ENCODE measurements at regions not wholly inside any gene's neighbourhood (a gene's known extent, or its start where the extent isn't known, plus 50 kb on each side); places are given as distances from the start of the nearest gene placed in this dataset.

DNA sequence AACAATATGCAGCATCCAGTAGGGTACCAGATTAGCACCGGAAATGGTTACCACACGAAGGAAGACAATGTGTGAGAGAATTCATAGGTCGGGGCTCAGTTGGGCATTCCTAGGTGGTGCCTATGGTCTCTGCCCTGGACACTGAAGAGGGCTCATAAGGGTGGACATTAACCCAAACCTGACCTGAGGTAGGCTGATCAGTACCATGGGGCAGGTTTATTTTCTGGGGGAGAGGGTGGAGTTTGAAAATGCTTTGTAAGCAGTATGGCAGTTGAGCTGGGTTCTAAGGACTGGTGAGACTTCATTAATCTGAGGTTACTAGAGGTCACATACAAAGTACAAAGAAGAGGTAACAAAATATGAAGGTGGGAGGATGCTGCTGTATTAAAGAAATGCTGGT, 68.4 kb downstream of the RPL22L1 start (continued):
- TF ChIP-seq, protein P1, sequence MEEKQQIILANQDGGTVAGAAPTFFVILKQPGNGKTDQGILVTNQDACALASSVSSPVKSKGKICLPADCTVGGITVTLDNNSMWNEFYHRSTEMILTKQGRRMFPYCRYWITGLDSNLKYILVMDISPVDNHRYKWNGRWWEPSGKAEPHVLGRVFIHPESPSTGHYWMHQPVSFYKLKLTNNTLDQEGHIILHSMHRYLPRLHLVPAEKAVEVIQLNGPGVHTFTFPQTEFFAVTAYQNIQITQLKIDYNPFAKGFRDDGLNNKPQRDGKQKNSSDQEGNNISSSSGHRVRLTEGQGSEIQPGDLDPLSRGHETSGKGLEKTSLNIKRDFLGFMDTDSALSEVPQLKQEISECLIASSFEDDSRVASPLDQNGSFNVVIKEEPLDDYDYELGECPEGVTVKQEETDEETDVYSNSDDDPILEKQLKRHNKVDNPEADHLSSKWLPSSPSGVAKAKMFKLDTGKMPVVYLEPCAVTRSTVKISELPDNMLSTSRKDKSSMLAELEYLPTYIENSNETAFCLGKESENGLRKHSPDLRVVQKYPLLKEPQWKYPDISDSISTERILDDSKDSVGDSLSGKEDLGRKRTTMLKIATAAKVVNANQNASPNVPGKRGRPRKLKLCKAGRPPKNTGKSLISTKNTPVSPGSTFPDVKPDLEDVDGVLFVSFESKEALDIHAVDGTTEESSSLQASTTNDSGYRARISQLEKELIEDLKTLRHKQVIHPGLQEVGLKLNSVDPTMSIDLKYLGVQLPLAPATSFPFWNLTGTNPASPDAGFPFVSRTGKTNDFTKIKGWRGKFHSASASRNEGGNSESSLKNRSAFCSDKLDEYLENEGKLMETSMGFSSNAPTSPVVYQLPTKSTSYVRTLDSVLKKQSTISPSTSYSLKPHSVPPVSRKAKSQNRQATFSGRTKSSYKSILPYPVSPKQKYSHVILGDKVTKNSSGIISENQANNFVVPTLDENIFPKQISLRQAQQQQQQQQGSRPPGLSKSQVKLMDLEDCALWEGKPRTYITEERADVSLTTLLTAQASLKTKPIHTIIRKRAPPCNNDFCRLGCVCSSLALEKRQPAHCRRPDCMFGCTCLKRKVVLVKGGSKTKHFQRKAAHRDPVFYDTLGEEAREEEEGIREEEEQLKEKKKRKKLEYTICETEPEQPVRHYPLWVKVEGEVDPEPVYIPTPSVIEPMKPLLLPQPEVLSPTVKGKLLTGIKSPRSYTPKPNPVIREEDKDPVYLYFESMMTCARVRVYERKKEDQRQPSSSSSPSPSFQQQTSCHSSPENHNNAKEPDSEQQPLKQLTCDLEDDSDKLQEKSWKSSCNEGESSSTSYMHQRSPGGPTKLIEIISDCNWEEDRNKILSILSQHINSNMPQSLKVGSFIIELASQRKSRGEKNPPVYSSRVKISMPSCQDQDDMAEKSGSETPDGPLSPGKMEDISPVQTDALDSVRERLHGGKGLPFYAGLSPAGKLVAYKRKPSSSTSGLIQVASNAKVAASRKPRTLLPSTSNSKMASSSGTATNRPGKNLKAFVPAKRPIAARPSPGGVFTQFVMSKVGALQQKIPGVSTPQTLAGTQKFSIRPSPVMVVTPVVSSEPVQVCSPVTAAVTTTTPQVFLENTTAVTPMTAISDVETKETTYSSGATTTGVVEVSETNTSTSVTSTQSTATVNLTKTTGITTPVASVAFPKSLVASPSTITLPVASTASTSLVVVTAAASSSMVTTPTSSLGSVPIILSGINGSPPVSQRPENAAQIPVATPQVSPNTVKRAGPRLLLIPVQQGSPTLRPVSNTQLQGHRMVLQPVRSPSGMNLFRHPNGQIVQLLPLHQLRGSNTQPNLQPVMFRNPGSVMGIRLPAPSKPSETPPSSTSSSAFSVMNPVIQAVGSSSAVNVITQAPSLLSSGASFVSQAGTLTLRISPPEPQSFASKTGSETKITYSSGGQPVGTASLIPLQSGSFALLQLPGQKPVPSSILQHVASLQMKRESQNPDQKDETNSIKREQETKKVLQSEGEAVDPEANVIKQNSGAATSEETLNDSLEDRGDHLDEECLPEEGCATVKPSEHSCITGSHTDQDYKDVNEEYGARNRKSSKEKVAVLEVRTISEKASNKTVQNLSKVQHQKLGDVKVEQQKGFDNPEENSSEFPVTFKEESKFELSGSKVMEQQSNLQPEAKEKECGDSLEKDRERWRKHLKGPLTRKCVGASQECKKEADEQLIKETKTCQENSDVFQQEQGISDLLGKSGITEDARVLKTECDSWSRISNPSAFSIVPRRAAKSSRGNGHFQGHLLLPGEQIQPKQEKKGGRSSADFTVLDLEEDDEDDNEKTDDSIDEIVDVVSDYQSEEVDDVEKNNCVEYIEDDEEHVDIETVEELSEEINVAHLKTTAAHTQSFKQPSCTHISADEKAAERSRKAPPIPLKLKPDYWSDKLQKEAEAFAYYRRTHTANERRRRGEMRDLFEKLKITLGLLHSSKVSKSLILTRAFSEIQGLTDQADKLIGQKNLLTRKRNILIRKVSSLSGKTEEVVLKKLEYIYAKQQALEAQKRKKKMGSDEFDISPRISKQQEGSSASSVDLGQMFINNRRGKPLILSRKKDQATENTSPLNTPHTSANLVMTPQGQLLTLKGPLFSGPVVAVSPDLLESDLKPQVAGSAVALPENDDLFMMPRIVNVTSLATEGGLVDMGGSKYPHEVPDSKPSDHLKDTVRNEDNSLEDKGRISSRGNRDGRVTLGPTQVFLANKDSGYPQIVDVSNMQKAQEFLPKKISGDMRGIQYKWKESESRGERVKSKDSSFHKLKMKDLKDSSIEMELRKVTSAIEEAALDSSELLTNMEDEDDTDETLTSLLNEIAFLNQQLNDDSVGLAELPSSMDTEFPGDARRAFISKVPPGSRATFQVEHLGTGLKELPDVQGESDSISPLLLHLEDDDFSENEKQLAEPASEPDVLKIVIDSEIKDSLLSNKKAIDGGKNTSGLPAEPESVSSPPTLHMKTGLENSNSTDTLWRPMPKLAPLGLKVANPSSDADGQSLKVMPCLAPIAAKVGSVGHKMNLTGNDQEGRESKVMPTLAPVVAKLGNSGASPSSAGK (IDR thresholded peaks at IDR 0.05) = no peak
- TF ChIP-seq, protein P2, sequence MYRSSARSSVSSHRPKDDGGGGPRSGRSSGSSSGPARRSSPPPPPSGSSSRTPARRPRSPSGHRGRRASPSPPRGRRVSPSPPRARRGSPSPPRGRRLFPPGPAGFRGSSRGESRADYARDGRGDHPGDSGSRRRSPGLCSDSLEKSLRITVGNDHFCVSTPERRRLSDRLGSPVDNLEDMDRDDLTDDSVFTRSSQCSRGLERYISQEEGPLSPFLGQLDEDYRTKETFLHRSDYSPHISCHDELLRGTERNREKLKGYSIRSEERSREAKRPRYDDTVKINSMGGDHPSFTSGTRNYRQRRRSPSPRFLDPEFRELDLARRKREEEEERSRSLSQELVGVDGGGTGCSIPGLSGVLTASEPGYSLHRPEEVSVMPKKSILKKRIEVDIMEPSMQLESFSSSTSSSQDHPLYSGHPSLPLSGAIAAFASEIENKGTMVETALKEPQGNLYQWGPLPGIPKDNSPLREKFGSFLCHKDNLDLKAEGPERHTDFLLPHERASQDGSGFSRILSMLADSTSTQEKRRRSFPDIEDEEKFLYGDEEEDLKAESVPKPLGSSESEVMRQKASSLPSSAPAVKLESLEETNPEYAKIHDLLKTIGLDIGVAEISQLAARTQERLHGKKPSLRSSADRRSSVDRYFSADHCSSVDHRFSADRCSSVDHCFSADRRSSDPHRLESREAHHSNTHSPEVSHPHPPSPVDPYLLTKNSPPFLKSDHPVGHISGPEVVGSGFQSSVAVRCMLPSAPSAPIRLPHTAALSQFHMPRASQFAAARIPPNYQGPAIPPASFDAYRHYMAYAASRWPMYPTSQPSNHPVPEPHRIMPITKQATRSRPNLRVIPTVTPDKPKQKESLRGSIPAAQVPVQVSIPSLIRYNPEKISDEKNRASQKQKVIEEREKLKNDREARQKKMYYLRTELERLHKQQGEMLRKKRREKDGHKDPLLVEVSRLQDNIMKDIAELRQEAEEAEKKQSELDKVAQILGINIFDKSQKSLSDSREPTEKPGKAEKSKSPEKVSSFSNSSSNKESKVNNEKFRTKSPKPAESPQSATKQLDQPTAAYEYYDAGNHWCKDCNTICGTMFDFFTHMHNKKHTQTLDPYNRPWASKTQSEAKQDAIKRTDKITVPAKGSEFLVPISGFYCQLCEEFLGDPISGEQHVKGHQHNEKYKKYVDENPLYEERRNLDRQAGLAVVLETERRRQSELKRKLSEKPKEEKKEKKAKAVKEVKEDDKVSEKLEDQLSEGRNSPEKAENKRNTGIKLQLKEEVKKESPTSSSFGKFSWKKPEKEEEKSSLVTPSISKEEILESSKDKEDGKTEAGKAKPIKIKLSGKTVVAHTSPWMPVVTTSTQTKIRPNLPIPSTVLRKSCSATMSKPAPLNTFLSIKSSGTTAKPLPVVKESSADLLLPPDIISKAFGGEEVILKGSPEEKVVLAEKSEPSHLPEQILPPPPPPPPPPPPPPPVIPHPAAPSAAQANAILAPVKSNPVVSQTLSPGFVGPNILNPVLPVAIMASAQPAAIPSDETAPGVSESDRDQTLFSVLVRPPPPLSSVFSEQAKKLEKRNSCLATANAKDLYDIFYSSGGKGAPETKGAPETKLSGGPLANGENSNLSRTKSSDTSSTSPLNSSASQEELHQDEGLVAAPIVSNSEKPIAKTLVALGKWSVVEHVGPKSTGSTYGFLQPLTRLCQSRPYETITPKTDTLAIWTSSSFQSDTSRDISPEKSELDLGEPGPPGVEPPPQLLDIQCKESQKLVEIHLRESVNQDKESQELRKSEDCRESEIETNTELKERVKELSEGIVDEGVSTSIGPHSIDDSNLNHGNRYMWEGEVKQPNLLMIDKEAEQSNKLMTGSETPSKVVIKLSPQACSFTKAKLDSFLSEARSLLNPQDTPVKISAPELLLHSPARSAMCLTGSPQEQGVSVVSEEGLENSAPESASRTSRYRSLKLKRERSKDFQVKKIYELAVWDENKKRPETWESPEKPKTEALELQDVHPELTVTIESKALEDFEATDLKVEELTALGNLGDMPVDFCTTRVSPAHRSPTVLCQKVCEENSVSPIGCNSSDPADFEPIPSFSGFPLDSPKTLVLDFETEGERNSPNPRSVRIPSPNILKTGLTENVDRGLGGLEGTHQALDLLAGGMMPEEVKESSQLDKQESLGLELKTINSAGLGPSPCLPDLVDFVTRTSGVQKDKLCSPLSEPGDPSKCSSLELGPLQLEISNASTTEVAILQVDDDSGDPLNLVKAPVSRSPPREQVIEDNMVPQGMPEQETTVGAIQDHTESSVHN (IDR thresholded peaks at IDR 0.05; ENCODE audit: borderline replicate concordance in 1 of 2, low read depth in 1 of 2) = no peak
- TF ChIP-seq EWSR1 (IDR thresholded peaks at IDR 0.05; ENCODE audit: borderline replicate concordance, low read depth, partially characterized antibody) (no peak), TOE1 (IDR thresholded peaks at IDR 0.05; ENCODE audit: borderline replicate concordance) (no peak), TOE1 (CRISPR knock-in tag; IDR thresholded peaks at IDR 0.05; ENCODE audit: borderline replicate concordance, low read depth) (no peak)
- TF ChIP-seq, protein P3, sequence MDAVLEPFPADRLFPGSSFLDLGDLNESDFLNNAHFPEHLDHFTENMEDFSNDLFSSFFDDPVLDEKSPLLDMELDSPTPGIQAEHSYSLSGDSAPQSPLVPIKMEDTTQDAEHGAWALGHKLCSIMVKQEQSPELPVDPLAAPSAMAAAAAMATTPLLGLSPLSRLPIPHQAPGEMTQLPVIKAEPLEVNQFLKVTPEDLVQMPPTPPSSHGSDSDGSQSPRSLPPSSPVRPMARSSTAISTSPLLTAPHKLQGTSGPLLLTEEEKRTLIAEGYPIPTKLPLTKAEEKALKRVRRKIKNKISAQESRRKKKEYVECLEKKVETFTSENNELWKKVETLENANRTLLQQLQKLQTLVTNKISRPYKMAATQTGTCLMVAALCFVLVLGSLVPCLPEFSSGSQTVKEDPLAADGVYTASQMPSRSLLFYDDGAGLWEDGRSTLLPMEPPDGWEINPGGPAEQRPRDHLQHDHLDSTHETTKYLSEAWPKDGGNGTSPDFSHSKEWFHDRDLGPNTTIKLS (IDR thresholded peaks at IDR 0.05; ENCODE audit: borderline replicate concordance, low read depth) = no peak

Measured in K562 (cell line).